ENCODE measurements at regions not wholly inside any gene's neighbourhood (a gene's known extent, or its start where the extent isn't known, plus 50 kb on each side); places are given as distances from the start of the nearest gene placed in this dataset.

DNA sequence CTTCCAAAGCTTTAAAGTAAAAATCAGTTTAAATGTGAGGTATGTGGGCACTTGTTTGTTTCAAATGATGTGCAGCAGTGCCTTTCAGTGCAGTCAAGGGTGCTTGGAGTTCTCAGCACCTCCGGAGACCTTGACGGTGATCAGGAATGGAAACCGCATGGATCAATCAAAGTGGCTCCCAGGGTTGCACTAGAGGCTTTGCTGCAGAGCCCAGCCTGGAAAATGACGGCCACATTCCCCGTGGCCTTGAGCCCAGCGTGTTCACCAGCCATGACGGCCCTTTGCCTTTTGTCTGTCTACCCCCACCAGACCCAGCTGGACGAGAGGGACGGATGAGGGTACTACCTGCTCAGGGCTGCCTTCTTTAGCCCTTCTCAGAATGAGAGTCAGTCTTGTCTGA is 320.0 kb downstream of the TEX29 start:
- no peaks in the 10 kb centered on the region for H3K27me3 ChIP-seq
- H3K36me3 ChIP-seq = no peaks in the 10 kb centered on the region
- H3K9me3 Mint-ChIP-seq = no peaks in the 10 kb centered on the region
- no peaks in the 10 kb centered on the region for H3K4me1 ChIP-seq
- no peak overlapping the region for H3K4me3 Mint-ChIP-seq
- H3K9me3 ChIP-seq (ENCODE audit: low read depth) = no peaks in the 10 kb centered on the region
- TF ChIP-seq EZH2 (IDR thresholded peaks at IDR 0.05) (no peak), EZH2phosphoT487 (IDR thresholded peaks at IDR 0.05) (no peak)
- TF ChIP-seq, protein P1, sequence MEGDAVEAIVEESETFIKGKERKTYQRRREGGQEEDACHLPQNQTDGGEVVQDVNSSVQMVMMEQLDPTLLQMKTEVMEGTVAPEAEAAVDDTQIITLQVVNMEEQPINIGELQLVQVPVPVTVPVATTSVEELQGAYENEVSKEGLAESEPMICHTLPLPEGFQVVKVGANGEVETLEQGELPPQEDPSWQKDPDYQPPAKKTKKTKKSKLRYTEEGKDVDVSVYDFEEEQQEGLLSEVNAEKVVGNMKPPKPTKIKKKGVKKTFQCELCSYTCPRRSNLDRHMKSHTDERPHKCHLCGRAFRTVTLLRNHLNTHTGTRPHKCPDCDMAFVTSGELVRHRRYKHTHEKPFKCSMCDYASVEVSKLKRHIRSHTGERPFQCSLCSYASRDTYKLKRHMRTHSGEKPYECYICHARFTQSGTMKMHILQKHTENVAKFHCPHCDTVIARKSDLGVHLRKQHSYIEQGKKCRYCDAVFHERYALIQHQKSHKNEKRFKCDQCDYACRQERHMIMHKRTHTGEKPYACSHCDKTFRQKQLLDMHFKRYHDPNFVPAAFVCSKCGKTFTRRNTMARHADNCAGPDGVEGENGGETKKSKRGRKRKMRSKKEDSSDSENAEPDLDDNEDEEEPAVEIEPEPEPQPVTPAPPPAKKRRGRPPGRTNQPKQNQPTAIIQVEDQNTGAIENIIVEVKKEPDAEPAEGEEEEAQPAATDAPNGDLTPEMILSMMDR (IDR thresholded peaks at IDR 0.05) = no peak
- peaks cover 8% of the 10 kb centered on the region for H3K27me3 Mint-ChIP-seq (ENCODE audit: insufficient read depth, low read depth)
- H3K4me3 ChIP-seq = no peak overlapping the region
- peaks cover 18% of the 10 kb centered on the region for H3K4me1 Mint-ChIP-seq
- H3K4me2 ChIP-seq = no peak overlapping the region
- H3K9ac ChIP-seq = no peak overlapping the region
- H4K20me1 ChIP-seq (ENCODE audit: low read depth) = no peaks in the 10 kb centered on the region
- H3K27ac ChIP-seq = no peak overlapping the region
- H3K36me3 Mint-ChIP-seq = no peaks in the 10 kb centered on the region
- no peak overlapping the region for H3K27ac Mint-ChIP-seq
- H2AFZ ChIP-seq (replicated peaks) = no peak overlapping the region
- no peaks in the 10 kb centered on the region for H3F3A ChIP-seq (ENCODE audit: low read depth)
- H3K79me2 ChIP-seq (ENCODE audit: low read depth) = no peaks in the 10 kb centered on the region
- DNase-seq (ENCODE audit: low spot score) = no peak

DNA sequence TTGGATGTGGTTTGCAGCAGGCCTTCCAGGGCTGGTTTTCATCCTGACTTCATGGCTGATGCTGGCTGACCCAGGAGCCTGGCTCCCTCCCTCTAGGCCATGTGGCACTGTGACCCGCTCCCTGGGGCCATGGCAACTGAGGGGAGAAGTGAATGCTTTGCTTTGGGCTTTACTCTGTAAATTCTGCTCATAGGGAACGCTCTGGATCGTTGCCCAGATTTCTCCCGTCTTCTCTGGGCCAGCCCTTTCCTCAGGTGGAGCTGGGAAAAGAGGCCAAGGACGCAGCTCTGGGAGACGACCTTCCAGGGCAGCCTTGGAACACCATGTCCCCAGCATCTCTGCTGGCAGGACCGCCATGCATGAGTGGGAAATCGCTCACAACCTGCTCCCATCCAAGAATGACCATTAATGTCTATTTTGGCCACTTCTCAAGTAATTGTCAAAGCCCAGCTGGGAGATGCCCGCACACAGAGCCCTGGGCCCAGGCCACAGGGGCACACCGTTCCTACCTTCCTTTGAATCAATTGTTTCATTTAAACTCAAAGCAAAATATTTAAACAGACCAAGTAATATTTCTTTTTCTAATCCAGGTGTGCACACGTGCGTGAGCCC is 321.8 kb downstream of the TEX29 start:
- no peaks in the 10 kb centered on the region for H3K79me2 ChIP-seq (ENCODE audit: low read depth)
- DNase-seq (ENCODE audit: low spot score) = no peak
- H3K4me3 Mint-ChIP-seq = no peak overlapping the region

DNA sequence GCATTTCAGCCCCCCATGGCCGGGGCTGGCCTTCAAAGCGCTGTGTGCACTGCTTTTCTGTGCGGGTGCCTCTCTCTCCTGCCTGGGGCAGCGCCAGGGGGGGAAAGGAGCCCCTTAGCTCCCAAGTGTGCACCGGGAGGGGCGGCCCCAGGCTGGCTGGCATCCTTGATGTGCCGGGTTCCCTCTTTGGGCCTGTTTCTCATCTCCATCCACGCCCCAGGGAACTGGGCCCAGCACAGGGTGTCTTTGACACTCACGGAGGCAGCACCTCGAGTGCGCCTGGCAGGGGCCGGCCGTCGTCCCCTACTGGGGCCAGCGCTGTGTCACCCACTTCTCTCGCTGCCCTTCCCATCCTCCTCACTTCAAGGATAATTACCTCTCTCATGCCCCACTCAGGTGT is 324.3 kb downstream of the TEX29 start:
- Histone ChIP-seq H3K9me3 (ENCODE audit: low read depth) (no peaks in the 10 kb centered on the region), H3K4me2 (no peak overlapping the region), H3K27me3 (peaks cover 10% of the 10 kb centered on the region), H3K79me2 (ENCODE audit: low read depth) (no peaks in the 10 kb centered on the region), H3K36me3 (no peaks in the 10 kb centered on the region), H3K27ac (no peak overlapping the region), H2AFZ (replicated peaks) (no peak overlapping the region), H3F3A (ENCODE audit: low read depth) (no peaks in the 10 kb centered on the region), H3K4me1 (no peaks in the 10 kb centered on the region), H3K4me3 (no peak overlapping the region), H3K9ac (no peak overlapping the region), H4K20me1 (ENCODE audit: low read depth) (no peaks in the 10 kb centered on the region)
- TF ChIP-seq, protein P1 (IDR thresholded peaks at IDR 0.05) = no peak
- TF ChIP-seq EZH2phosphoT487 (IDR thresholded peaks at IDR 0.05) (no peak), EZH2 (IDR thresholded peaks at IDR 0.05) (no peak)
- H3K4me3 Mint-ChIP-seq = no peak overlapping the region
- peaks cover 11% of the 10 kb centered on the region for H3K4me1 Mint-ChIP-seq
- no peak for DNase-seq (ENCODE audit: low spot score)
- no peak overlapping the region for H3K27ac Mint-ChIP-seq
- no peaks in the 10 kb centered on the region for H3K36me3 Mint-ChIP-seq
- H3K9me3 Mint-ChIP-seq = no peaks in the 10 kb centered on the region
- peaks cover 3% of the 10 kb centered on the region for H3K27me3 Mint-ChIP-seq (ENCODE audit: insufficient read depth, low read depth)

More for the DNA sequence above, 321.8 kb downstream of the TEX29 start:
- Mint-ChIP-seq H3K4me1 (peaks cover 18% of the 10 kb centered on the region), H3K9me3 (no peaks in the 10 kb centered on the region), H3K27ac (peak overlapping the region; percentile 69), H3K27me3 (ENCODE audit: insufficient read depth, low read depth) (peaks cover 5% of the 10 kb centered on the region), H3K36me3 (no peaks in the 10 kb centered on the region)
- no peak overlapping the region for H3K27ac ChIP-seq
- no peaks in the 10 kb centered on the region for H3K36me3 ChIP-seq
- H3K4me1 ChIP-seq = no peaks in the 10 kb centered on the region
- no peak overlapping the region for H3K4me2 ChIP-seq
- no peak overlapping the region for H3K9ac ChIP-seq
- no peaks in the 10 kb centered on the region for H3F3A ChIP-seq (ENCODE audit: low read depth)
- TF ChIP-seq EZH2 (IDR thresholded peaks at IDR 0.05) = no peak
- TF ChIP-seq, protein P1 (IDR thresholded peaks at IDR 0.05) = no peak
- TF ChIP-seq EZH2phosphoT487 (IDR thresholded peaks at IDR 0.05) = no peak
- H3K27me3 ChIP-seq = no peaks in the 10 kb centered on the region
- H2AFZ ChIP-seq (replicated peaks) = no peak overlapping the region
- H3K4me3 ChIP-seq = no peak overlapping the region
- H3K9me3 ChIP-seq (ENCODE audit: low read depth) = no peaks in the 10 kb centered on the region
- no peaks in the 10 kb centered on the region for H4K20me1 ChIP-seq (ENCODE audit: low read depth)
